ENCODE measurements at regions not wholly inside any gene's neighbourhood (a gene's known extent, or its start where the extent isn't known, plus 50 kb on each side); places are given as distances from the start of the nearest gene placed in this dataset.
"Not testable (repeated sequence)": the region's sequence is repeated elsewhere in the genome, so short reads cannot be mapped to it uniquely, and the experiment has no call there.

GRCh38 chr1:4462831-4463484 lies 191.5 kb upstream of the AJAP1 start:
- DNase-seq, result no peak

GRCh38 chr1:4463631-4464030 lies 190.8 kb upstream of the AJAP1 start:
- no peak for DNase-seq

- DNase-seq, result no peak
These were observed 189.9 kb upstream of the AJAP1 start for GRCh38 chr1:4464478-4464877.

GRCh38 chr1:4467241-4467640 lies 187.2 kb upstream of the AJAP1 start:
- DNase-seq, result no peak

- no peak for DNase-seq
These were observed 186.0 kb upstream of the AJAP1 start for GRCh38 chr1:4468386-4468785.

GRCh38 chr1:4468804-4469514 lies 185.4 kb upstream of the AJAP1 start:
- DNase-seq, result no peak

- DNase-seq, result no peak
These were observed 178.0 kb upstream of the AJAP1 start for GRCh38 chr1:4476394-4476793.

- no peak for DNase-seq
These were observed 173.0 kb upstream of the AJAP1 start for GRCh38 chr1:4481451-4481850.

- DNase-seq, result no peak
These were observed 171.9 kb upstream of the AJAP1 start for GRCh38 chr1:4482526-4482925.

GRCh38 chr1:4483021-4483625 lies 171.3 kb upstream of the AJAP1 start:
- peak; percentile 82 for DNase-seq

- DNase-seq, result peak; percentile 90
These were observed 169.0 kb upstream of the AJAP1 start for GRCh38 chr1:4485398-4485797.

- DNase-seq, result no peak
These were observed 168.5 kb upstream of the AJAP1 start for GRCh38 chr1:4485878-4486277.

GRCh38 chr1:4486408-4487120 lies 167.8 kb upstream of the AJAP1 start:
- no peak for DNase-seq

GRCh38 chr1:4488018-4488417 lies 166.4 kb upstream of the AJAP1 start:
- no peak for DNase-seq

GRCh38 chr1:4489486-4489885 lies 164.9 kb upstream of the AJAP1 start:
- no peak for DNase-seq

- not testable (repeated sequence) for DNase-seq
These were observed 164.4 kb upstream of the AJAP1 start for GRCh38 chr1:4489992-4490391.

- DNase-seq, result no peak
These were observed 160.4 kb upstream of the AJAP1 start for GRCh38 chr1:4494027-4494426.

GRCh38 chr1:4494558-4494957 lies 159.9 kb upstream of the AJAP1 start:
- DNase-seq, result no peak

- no peak for DNase-seq
These were observed 158.6 kb upstream of the AJAP1 start for GRCh38 chr1:4495809-4496208.

- no peak for DNase-seq
These were observed 154.0 kb upstream of the AJAP1 start for GRCh38 chr1:4500441-4500840.

- DNase-seq, result no peak
These were observed 147.8 kb upstream of the AJAP1 start for GRCh38 chr1:4506591-4506990.

- no peak for DNase-seq
These were observed 145.2 kb upstream of the AJAP1 start for GRCh38 chr1:4509206-4509605.

- no peak for DNase-seq
These were observed 144.1 kb upstream of the AJAP1 start for GRCh38 chr1:4510276-4510691.

GRCh38 chr1:4511374-4511773 lies 143.0 kb upstream of the AJAP1 start:
- no peak for DNase-seq

Measured in DMS79 treated with DMSO at 0.1 percent for 48 hours (cell line).